Upper lobe of left lung (tissue), 4 donors: ENCODE measurements at regions not wholly inside any gene's neighbourhood (a gene's known extent, or its start where the extent isn't known, plus 50 kb on each side); places are given as distances from the start of the nearest gene placed in this dataset.

ENCODE experiments used
- EP300 ChIP-seq, 4 donors: sonication (generic); formaldehyde crosslinking; IDR thresholded peaks; one replicate each; pipeline ENCODE4 v1.5.1; 2017; ENCODE audit warnings: antibody characterized with exemption in 4 of 4, control low read depth in 2 of 4
- POLR2A ChIP-seq, 4 donors: fragments of 450-650 bp; IDR thresholded peaks; one replicate each; pipeline ENCODE4 v1.5.1; 2016 to 2017; ENCODE audit warnings: antibody characterized with exemption in 4 of 4, mild to moderate bottlenecking in 2 of 4
- POLR2AphosphoS5 ChIP-seq, 2 donors: sonication (generic); formaldehyde crosslinking; IDR thresholded peaks; one replicate each; pipeline ENCODE4 v1.5.1; 2017; ENCODE audit warnings: antibody characterized with exemption in 2 of 2
- TF ChIP-seq, protein P1 (sequence below), 6 experiments: fragments of 450-650 bp in 4 of 6; fragments of 200-600 bp in 2 of 6; sonication (generic) in 2 of 6; IDR thresholded peaks; one replicate each; pipeline ENCODE4 v1.5.1; 2016 to 2019; ENCODE audit warnings: antibody characterized with exemption in 6 of 6

GRCh38 chr15:37701230-37701629 is 233.2 kb upstream of the TMCO5A start:
- TF ChIP-seq, protein P1, sequence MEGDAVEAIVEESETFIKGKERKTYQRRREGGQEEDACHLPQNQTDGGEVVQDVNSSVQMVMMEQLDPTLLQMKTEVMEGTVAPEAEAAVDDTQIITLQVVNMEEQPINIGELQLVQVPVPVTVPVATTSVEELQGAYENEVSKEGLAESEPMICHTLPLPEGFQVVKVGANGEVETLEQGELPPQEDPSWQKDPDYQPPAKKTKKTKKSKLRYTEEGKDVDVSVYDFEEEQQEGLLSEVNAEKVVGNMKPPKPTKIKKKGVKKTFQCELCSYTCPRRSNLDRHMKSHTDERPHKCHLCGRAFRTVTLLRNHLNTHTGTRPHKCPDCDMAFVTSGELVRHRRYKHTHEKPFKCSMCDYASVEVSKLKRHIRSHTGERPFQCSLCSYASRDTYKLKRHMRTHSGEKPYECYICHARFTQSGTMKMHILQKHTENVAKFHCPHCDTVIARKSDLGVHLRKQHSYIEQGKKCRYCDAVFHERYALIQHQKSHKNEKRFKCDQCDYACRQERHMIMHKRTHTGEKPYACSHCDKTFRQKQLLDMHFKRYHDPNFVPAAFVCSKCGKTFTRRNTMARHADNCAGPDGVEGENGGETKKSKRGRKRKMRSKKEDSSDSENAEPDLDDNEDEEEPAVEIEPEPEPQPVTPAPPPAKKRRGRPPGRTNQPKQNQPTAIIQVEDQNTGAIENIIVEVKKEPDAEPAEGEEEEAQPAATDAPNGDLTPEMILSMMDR (IDR thresholded peaks at IDR 0.05): no peak
- TF ChIP-seq POLR2A (IDR thresholded peaks at IDR 0.05) (no peak), POLR2AphosphoS5 (IDR thresholded peaks at IDR 0.05) (no peak), EP300 (IDR thresholded peaks at IDR 0.05) (no peak)
